ENCODE measurements at regions not wholly inside any gene's neighbourhood (a gene's known extent, or its start where the extent isn't known, plus 50 kb on each side); places are given as distances from the start of the nearest gene placed in this dataset.

DNA sequence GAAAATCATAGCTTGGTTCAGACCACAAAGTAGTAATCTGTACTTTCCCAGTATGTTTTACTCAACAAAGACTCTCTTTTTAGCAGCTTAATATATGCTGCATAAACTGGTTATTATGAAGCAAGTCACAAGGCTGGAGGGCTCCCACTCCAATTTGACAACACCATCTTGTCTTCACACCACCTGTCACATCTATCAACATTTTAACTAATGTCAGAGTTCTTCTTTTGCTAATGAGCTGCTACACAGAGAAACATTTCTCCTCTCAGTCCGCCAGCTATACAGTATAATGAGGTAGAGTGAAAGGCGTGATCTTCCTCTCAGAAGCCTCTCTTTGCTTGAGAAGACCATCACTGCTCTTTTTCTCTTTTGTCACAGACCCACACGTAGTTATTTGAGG, 230.1 kb downstream of the BARHL2 start:
- DNase-seq: no peak

DNA sequence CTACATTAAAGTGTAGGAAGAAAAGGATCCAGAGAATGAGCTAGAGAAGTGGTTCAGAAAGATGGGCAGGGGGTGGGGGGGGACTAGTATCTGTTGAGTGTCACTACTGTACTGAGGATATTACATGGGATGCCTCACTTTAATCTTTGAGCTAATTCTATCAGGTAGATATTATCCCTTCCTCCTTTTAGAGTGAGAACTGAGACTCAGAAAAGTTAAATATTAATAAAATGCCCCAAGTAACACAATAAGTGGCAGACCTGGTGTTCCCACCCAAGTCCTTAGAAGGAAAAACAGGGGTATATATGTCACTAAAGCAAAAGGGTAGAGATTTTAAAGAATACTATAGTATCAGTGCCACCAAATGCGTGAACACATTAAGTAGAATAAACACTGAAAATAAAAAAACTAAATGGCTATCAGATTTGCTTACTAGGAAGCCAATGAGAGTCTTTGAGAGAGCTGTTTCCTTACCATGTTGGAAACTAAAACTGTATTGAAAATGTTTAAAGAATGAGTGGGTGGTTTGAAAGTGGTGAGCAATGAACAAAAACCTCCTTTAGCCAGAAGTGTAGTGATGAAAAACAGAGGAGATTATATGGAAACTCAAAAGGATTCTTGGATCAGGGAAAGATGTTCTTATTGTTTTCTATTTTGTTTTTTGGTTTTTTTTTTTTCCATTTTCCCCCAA, 230.8 kb downstream of the BARHL2 start:
- DNase-seq: no peak

DNA sequence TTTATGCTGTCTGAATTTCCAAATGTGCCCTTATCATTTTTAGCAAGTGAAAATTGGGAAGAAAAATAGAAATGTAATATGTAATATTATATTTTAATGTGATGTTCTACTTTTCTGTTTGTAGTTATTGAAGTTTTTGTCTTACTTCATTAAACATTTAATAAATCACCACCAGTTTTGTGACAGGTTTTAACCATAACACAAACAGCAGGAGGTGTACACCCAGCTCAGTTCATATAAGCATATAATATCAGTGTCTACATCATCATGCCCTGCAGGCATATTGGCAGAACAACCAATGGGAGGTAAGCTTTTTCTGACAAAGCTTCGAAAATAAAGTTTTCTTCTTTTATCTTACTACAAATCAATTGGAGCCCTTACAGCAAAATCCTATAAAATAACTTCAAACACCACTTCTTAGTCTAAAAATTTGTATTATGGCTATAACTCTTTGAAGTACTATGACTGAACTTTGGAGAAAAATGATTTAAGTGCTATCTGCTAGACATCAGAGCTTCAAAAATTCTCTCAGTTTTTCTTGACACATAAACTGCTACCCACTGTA, 236.7 kb downstream of the BARHL2 start:
- no peak for DNase-seq

DNA sequence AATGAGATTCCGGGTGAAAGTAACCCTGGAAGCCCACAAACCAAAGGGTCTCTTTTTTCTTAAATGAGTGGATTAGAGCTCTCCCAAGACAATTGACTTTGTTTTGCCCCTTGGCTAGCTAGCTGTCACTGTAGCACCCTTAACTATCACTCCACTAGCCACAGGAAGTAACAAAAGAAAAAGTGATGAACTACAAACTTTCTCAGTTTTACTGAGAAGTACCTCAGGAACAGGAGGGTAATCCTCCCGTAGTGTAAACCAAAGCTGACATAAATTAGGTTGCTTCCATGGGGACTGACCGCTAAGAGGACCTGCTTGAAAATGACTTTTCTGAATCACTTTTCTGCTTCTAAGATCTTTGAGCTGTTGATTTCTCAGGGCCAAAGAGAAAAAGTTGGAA, 240.1 kb downstream of the BARHL2 start:
- DNase-seq: no peak

DNA sequence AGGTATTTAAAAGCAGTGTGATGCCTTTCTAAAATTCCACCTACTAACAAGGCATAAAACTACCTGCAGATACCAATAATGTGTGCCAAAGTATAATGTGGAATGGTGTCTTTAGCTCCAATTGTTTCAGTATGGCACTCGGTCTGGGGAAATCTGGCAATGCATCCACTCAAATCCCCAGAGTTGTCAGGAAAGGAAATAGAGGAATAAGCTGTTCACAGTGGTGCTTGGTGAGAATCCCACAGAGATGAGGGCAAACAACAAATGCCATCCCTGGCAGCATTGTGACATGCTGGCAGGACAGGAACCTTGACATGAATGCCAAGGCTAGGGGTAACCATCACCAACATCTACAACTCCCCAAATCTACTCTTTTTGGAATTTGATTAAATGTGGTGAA, 240.7 kb downstream of the BARHL2 start:
- no peak for DNase-seq

DNA sequence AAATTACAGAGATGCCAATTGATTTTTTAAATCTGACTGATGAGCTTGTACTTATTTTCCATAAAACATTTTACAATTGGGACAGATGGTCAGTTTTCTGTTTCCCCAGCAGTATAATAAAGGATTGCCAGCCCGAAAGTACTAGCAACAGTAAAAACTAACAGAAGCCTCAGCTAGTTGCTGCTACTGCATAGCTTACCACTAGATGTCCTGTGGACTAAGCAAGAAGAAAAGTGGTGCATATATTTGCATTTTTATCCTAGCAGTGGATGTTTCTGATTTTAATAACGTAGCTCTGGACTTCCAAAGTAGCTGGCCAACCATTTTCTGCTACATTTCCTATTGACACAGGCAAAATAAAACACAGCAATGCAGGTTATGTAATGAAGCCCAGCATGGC, 241.5 kb downstream of the BARHL2 start:
- DNase-seq: no peak

DNA sequence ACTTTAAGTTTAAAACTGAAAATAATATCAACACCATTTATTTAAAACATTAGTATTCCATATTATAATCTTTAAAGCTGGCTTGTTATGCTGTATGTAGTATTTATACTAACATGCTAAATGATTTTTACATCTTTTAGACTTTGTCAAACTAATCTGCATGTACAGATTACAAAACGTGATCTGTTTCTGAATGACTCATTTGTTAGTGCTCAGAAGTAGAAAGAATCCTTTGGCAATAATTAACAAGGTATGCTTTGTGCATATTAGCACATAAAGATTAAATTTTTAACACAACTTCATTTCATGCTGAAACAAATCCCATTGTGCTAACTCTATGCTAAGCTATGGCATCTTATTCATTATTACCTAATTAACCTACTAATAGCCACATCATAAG, 242.4 kb downstream of the BARHL2 start:
- no peak for DNase-seq

DNA sequence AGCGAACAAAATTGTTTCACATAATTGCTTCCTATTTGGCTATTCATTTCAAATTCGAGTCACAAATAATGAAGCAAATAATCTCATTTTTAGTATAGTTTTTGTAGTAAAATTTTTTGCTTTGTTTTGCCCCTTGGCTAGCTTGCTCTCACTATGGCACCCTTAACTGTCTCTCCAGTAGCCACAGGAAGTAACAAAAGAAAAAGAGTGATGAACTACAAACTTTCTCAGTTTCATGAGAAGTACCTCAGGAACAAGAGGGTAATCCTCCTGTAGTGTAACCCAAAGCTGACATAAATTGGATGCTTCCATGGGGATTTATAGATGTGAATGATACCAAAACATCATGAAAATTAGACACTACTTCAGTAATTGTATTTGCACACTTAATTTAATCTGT, 242.9 kb downstream of the BARHL2 start:
- DNase-seq: no peak

DNA sequence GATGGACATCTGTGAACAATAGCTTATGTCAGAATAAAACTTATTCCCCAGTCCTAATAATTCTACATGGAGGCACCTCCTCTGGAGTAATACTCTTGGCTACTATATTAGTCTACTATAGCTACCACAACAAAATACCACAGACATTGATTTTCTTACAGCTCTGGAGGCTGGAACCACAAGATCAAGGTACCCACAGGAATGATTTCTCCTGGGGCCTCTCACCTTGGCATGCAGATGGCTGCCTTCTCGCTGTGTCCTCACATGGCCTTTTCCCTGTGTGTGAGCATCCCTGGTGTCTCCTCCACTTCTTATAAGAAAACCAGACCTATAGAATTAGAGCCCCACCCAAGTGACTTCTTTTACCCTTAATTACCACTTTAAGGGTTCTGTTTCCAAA, 244.3 kb downstream of the BARHL2 start:
- DNase-seq: no peak

DNA sequence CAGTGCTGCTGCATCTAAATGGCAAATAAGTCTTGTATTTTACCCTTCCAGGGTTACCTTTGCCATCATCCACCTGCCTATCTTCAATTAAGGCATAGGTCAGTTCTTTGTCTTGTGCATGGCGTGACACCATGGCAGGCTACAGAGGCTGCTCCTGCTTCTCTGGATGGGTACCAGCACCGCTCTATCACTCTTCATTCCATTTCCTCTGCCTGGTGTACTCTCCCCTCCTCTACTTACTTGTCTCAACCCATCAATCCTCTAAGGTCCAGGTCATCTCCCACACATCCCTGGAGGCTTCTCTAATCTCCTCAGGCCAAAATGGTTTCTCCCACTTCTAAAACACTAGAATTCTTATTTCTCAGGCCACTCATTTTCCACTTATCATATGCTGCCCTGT, 257.5 kb downstream of the BARHL2 start:
- DNase-seq: no peak

DNA sequence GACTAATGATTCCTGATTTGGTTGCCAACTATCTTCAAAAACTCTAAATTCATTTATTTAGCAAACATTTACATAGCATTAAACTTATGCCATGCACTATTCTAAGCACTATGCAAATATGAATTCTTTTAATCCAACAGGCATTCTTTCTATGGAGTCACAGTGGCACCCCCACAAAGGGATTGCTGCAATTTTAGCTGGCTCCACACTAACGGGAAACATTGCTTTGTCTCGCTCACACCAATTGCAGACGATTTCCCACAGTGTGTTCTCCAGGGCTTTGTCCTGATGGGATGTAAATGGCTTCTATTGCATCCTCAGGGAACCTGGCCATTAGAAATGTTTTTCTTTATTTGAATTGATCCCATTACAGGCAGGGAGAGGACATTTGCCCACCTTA, 259.1 kb downstream of the BARHL2 start:
- DNase-seq: no peak

DNA sequence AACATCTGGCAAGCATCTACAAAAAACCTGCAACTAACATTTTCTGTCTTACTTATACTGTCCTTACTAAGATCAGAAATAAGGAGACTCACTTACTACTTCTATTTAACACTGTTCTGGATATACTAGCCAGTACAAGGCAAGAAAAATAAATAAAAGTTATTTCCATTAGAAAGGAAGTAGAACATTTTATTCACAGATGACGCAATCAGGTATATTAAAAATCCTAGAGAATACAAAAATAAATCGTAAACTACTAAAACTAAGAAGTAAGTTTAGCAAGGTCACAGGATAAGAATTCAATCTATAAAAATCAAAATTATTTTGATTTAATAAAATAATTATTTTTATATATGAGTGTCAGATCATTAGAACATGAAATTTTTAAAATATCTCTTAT, 264.6 kb downstream of the BARHL2 start:
- no peak for DNase-seq

DNA sequence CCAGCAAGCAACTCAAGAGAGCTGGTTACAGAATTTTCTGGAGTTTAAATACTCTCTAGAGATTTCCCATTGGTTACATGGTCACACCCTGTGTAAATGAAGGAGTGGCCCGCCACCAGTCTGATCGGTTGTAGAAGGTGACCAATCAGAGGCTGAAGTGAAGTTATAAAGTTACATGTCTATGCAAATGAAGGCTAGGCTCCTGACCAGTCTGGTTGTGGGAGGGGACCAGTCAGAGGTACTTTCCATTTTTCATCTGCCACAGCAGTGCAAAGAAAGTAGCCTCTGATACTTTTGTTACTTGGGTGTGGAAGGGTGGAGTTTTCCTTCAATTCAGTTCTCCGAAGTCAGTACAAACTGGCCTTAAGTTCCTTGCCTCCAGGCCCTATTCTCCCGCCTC, 273.7 kb downstream of the BARHL2 start:
- no peak for DNase-seq

DNA sequence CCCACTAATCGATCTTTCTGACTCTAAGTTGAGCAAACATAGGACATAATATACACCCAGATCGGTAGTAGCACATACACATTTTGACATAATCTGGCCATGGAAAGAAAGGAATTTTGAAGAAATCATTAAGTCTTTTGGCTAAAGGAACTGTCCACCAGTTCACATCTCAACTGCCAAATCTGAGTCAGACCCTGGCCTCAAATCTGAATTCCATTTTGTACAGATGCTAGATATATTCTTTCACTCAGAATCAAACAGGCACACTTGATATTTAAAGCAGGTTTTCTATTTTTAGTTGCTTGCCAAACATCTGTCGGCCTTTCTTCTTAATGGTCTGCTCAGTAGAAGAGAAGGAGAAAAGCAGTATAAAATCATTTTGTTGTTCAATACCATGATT, 281.8 kb downstream of the BARHL2 start:
- no peak for DNase-seq

DNA sequence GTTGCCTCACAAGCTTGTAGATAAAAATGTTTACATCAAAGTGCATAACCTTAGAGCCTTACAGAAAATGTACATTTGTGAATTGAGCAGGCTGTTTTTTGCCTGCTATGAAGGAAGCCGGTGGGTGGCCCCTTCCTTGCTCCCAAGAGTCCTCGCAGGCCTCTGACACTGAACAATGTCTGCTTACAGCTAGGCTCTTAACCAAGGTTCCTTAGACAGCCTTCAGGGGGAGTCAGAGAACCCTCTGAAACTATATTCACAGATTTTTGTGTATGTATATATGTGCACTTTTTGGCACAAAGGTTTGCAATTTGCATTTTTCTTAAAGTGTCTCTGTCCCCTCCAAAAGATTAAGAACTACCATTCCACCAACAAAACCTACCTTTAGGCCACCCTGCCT, 282.6 kb downstream of the BARHL2 start:
- DNase-seq: no peak

DNA sequence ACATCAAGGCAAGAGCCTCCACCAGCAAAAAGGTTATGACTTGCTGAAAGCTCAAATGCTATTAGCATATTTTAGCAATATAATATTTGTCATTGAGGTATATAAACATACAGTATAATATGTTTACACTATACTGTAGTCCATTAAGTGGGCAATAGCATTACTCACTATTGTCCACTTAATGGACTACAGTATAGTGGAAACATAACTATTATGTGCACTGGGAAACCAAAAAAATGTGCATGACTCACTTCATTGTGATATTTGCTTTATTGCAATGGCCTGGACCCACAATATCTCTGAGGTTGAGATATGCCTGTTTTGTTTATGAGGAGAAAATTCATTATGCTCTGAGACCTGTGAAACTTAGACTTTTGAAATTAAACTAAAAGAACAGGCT, 300.0 kb downstream of the BARHL2 start:
- DNase-seq: no peak

DNA sequence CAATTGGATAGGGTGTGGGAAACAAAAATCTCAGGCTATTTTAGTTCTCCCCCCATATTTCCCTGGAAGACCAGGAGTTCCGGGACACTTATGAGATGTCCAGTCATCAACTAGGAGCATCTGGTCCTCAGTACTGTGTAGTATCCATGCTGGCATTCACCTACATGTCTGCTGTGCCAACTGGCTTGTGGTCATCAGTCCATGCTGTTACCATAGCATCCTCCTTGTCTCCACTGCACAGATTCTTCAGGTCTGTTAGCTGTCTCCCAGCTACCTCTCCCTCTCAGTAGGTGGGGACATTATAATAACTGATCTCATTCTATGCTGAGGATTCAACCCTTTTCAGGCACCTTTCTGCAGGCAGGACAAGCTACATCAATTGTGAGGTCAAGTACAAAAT, 302.9 kb downstream of the BARHL2 start:
- DNase-seq: no peak

DNA sequence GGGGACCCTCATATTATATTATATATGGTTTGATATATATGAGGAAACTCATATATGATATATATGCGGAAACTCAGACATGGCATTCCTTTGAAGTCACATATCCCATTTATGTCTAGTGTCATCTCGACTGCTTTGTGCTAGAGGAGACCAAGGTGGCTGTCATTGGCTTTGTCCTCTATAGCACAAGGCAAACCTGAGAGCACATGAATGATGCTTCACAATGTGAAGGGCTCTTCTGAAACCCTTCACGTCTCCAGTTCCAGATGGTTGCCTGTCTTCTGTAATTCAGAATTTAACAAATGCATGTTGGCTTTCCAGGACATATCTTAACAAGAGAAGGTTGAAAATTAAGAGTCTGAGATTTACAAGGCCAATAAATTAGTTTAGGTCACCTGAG, 303.6 kb downstream of the BARHL2 start:
- no peak for DNase-seq

DNA sequence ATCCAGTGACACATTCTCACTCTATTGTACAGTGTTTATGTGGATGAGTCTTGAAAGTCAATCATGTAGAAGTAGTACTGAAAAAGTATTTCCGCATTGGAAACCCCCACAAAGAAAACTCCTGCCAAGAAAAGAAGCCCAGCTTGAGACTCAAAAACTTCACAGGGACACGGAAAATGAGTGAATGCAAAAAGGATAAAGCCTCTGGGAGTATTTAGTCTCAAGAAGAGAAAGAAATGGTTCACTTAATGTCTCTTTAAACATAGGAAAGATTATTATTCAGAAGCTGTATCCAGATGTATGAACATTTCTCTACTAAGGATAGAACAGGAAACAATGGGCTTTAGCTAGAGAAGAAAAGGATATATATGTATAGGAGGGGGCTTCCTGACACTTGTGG, 304.5 kb downstream of the BARHL2 start:
- DNase-seq: no peak

DNA sequence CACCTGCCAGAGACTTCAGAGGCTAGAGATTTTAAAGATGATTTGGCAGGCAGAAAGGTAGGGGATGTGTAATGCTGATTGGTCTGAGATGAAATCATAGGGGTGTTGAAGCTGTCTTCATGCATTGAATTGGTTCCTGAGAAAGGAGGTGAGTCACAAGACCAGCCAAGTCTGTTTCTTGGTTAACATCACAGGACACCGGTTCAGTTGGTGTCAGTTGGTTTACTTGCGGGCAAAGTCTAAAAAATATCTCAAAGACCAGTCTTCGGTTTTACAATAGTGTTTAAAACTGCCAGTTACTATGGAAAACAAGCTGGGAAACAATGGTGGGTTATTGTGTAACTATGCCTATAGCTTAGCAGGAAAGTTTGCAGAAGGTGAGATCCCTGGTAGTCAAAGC, 305.9 kb downstream of the BARHL2 start:
- DNase-seq: no peak

DNA sequence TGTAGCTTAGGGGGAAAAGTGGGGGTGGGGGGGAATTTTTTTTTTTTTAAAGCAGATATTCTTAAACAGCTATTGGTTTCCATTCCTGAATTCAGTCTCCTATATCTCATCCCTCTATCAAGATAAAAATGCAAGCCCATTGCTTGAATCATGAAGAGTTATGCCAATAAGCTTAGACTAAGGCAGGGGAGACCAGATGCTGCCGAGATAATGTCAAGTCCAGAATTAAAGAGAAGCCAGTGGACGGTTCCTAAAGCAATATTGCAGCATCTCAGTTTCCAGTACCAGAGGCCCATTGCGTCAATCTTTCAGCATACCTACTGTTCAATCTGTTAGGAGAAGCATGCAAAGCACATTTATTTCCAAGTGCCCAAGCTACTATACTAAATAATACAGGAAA, 309.4 kb downstream of the BARHL2 start:
- DNase-seq: no peak

DNA sequence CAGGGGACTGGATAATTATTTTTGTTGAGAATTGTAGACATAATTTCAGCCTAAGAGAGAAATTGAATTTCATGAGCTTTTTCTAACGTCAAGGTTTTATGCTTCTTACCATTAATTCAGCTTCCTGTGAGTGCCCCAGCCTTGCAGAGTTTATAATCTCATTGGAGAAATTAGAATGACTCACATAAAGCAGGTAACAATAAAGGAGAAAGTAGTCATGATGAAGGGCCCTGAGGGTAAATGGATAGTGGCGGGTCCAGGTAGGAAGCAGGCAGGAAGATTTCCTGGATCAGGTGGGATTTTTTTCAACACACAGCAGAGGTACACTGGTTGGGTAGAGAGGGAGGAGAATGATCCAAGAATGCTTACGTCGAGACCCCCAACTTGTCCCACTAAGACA, 311.4 kb downstream of the BARHL2 start:
- no peak for DNase-seq

DNA sequence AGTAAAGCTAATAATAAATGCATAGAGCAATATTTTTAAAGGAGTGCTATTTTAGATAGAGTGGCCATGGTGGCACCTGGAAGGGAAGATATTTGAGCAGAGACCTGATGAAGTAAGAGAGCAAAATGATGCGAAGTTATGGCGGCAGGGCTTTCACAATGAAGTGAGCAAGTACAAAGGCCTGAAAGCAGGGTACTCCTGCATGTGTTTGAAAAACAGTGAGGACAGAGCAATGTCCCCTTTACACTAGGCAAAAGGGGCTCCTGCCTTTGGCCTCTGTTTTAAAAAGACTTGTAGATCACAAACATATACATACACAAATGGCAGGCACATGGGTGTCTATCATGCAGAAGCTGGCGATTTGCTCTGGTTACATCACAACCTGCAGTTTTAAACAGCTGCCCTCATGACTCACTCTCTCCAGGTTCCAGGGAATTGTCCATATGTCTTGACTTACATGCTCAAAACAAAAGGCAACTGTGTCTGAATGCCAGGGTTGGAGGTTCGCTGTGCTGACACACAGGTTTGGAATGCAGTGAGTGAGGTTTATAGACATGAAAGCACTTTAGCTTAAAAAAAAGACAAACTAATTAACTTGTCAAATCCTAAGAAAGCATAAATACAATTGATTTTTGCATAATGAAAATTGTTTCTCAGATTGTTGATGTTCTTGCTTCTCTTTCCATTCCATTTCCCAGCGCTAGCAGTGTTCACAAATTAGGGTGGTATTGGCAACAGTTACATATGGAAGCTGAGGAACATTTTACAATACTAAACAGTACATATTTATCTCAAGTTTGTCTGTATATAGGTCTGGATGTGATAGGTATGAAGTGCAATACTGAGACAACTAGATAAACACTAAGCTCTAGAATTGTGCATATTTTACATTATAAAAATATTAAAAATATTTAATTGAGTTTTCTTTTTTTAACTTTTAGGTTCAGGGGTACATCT, 313.9 kb downstream of the BARHL2 start:
- peak; percentile 86 for DNase-seq

DNA sequence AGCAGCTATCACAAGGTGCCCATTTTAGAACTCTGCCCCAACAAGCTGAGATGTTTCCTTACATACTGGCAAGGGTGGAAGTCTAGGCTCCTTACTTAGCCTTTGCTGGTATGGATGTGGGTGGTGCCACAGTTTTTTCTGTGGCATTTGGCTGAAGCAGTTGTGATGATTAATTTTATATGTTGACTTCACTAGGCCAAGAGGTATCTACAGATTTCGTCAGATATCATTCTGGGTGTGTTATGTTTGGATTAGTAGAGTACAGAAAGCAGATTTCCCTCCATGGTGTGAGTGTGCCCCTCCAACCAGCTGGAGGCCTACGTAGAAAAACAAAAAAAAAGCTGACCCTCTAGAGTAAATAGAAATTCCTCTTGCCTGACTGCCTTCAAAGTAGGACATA, 317.0 kb downstream of the BARHL2 start:
- no peak for DNase-seq

All from DMS153 (cell line).